Caco-2 (cell line): ENCODE measurements at regions not wholly inside any gene's neighbourhood (a gene's known extent, or its start where the extent isn't known, plus 50 kb on each side); places are given as distances from the start of the nearest gene placed in this dataset.

Experiments used
- BruUV-seq: library from RNA; stranded (reverse); fragments of 400-500 nt; replicated peaks from 2 replicates; lab custom pipeline; 2021; lab: Mats Ljungman, UMichigan
- CTCF ChIA-PET: fragments of 300-600 bp; sonication (Branson Sonifier 250); formaldehyde crosslinking; loops from one replicate; lab custom pipeline; 2022; ENCODE audit warnings: antibody characterized with exemption; lab: Charles Lee
- POLR2A ChIA-PET: fragments of 300-600 bp; sonication (Branson Sonifier 250); formaldehyde crosslinking; loops from one replicate; lab custom pipeline; 2022; ENCODE audit warnings: antibody characterized with exemption; lab: Charles Lee
- DNase-seq, 2 experiments: peaks; one replicate each; pipeline versions ENCODE4 v3.0.0 to v3.0.0-alpha.2; 2020 to 2022
- H3K27me3 ChIP-seq: replicated peaks from 2 replicates; pipeline ENCODE4 v1.6.0; 2011; ENCODE audit warnings: low read length; ENCODE audit not compliant: control insufficient read depth, insufficient read depth
- H3K36me3 ChIP-seq: 2 replicates; pipeline ENCODE4 v1.5.1; 2011; ENCODE audit warnings: low read length; ENCODE audit not compliant: control insufficient read depth, insufficient read depth
- H3K4me1 ChIP-seq: fragments of 250-450 bp; sonication (Bioruptor Pico); 2 replicates; pipeline ENCODE4 v1.5.1; 2020; ENCODE audit warnings: mild to moderate bottlenecking
- H3K4me3 ChIP-seq: 2 replicates; pipeline ENCODE4 v1.5.1; 2011; ENCODE audit warnings: low read depth, mild to moderate bottlenecking, control low read depth, low read length
- H3K9me3 ChIP-seq: fragments of 250-450 bp; sonication (Bioruptor Pico); 2 replicates; pipeline ENCODE4 v1.5.1; 2020; ENCODE audit warnings: mild to moderate bottlenecking, moderate library complexity
- H3K27ac Mint-ChIP-seq: one replicate; pipeline ENCODE4 v1.8.0; 2022; ENCODE audit warnings: mixed read lengths; ENCODE audit not compliant: unreplicated experiment
- H3K27me3 Mint-ChIP-seq: one replicate; pipeline ENCODE4 v1.8.0; 2022; ENCODE audit warnings: mixed read lengths; ENCODE audit not compliant: insufficient read depth, unreplicated experiment
- H3K36me3 Mint-ChIP-seq: one replicate; pipeline ENCODE4 v1.8.0; 2022; ENCODE audit warnings: mild to moderate bottlenecking, mixed read lengths; ENCODE audit not compliant: insufficient read depth, unreplicated experiment
- H3K4me1 Mint-ChIP-seq: one replicate; pipeline ENCODE4 v1.8.0; 2022; ENCODE audit warnings: low read depth, mixed read lengths; ENCODE audit not compliant: unreplicated experiment
- H3K4me3 Mint-ChIP-seq: one replicate; pipeline ENCODE4 v1.8.0; 2022; ENCODE audit warnings: mild to moderate bottlenecking, moderate library complexity, mixed read lengths; ENCODE audit not compliant: unreplicated experiment
- H3K9me3 Mint-ChIP-seq: one replicate; pipeline ENCODE4 v1.8.0; 2022; ENCODE audit warnings: mixed read lengths; ENCODE audit not compliant: unreplicated experiment
- CTCF ChIP-seq, 2 experiments: fragments of 200-600 bp in 1 of 2; IDR thresholded peaks; 1 replicate in 1 of 2; 2 replicates in 1 of 2; pipeline versions ENCODE4 v1.5.1 to v1.8.0; 2011 to 2022; ENCODE audit warnings: antibody characterized with exemption in 1 of 2, control low read depth in 1 of 2, inconsistent platforms in 1 of 2, low read depth in 1 of 2, low read length in 1 of 2, mild to moderate bottlenecking in 1 of 2, moderate library complexity in 1 of 2; ENCODE audit not compliant: insufficient read depth in 1 of 2, severe bottlenecking in 1 of 2, unreplicated experiment in 1 of 2
- intact Hi-C: fragments of 100-400 bp; cut with micrococcal nuclease; formaldehyde crosslinking; loops from one replicate; pipeline ENCODE4 v1.10.0; 2022; ENCODE audit not compliant: unreplicated experiment

DNA sequence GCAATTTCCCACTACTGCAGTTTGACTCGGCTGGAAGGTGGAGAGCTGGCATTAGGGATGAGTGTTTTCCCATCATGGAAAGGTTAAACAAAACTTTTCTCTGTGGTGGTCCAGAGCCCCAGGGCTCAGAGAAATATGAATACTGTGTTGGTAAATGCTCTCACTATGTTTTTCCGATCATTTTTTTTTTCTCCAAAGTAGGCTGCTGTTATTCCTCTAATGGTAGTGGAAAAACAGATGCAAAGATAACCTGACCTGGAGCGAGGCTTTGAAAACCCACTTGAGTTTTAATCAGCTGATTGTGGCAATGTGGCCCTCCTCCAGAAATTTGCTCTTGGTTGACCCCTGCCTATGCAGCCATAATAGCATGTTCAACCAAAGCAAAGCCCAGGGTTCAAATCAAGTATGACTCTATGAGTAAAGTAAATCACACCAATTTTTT, 320.8 kb upstream of the CTNNB1 start:
- H3K4me1 Mint-ChIP-seq = peaks cover 13% of the 10 kb centered on the region
- H3K27me3 Mint-ChIP-seq = no peaks in the 10 kb centered on the region
- CTCF ChIA-PET = no interaction called here
- intact Hi-C loops = no loop called here
- H3K4me3 Mint-ChIP-seq = no peak overlapping the region
- H3K9me3 Mint-ChIP-seq = peaks cover 7% of the 10 kb centered on the region
- peaks cover 3% of the 10 kb centered on the region for H3K4me1 ChIP-seq
- H3K27ac Mint-ChIP-seq = no peak overlapping the region
- no peak for DNase-seq
- H3K36me3 ChIP-seq = no peaks in the 10 kb centered on the region
- H3K27me3 ChIP-seq = no peaks in the 10 kb centered on the region; the same call in 1 of the 2 replicates
- TF ChIP-seq CTCF (IDR thresholded peaks at IDR 0.05; ENCODE audit: insufficient read depth in 1 of 2, low read depth in 1 of 2, low read length in 1 of 2, severe bottlenecking in 1 of 2, unreplicated experiment in 1 of 2) = no peak
- BruUV-seq = no TSS peak
- H3K9me3 ChIP-seq = no peaks in the 10 kb centered on the region
- H3K4me3 ChIP-seq = no peak overlapping the region
- POLR2A ChIA-PET = no interaction called here
- H3K36me3 Mint-ChIP-seq = no peaks in the 10 kb centered on the region

GRCh38 chr3:40885430-40885829, 313.9 kb upstream of the CTNNB1 start:
- CTCF ChIA-PET = no interaction called here
- POLR2A ChIA-PET = no interaction called here

DNA sequence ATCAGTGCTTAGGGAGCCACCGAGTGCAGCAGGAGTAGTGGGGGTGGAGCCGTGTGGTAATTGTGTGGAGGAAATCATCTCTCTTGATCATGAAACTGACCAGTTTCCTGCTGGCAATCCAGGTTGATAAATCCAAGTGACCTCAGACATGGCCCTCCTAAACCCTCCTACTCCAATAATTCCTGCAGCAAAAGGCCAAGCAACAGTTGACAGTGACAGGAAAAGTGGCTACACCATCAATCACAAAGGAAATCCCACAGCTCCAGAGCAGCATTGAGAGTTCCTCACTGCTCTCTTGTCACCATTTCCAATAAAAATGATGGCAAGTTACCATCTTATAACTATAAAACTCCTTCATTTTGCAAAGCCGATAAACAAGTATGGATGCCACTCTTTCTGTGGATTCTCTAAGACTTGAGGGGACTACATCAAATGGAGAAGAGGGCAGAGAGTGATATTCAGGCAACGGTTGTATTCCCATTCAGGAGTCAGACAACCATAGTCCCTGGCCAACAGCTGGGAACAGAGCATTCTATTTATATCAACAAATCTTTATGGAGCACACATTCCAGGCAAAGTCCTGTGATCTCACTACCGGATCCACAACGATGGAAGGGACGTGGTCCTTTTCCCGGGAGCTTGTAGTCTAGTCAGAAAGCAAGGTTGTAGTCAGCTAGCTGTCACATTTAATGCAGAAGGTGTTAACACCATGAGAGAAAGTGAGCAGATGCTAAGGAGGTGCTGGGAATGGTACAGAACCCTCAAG, 312.5 kb upstream of the CTNNB1 start:
- Mint-ChIP-seq H3K36me3 (no peaks in the 10 kb centered on the region), H3K27ac (no peak overlapping the region), H3K27me3 (no peaks in the 10 kb centered on the region), H3K4me3 (no peak overlapping the region), H3K4me1 (peaks cover 10% of the 10 kb centered on the region), H3K9me3 (no peaks in the 10 kb centered on the region)
- intact Hi-C loops = no loop called here
- no peak for DNase-seq
- ChIA-PET CTCF (no interaction called here), POLR2A (no interaction called here)
- no peak for TF ChIP-seq CTCF (IDR thresholded peaks at IDR 0.05; ENCODE audit: insufficient read depth in 1 of 2, low read depth in 1 of 2, low read length in 1 of 2, severe bottlenecking in 1 of 2, unreplicated experiment in 1 of 2)
- Histone ChIP-seq H3K4me3 (no peak overlapping the region), H3K4me1 (no peaks in the 10 kb centered on the region), H3K27me3 (no peaks in the 10 kb centered on the region), H3K9me3 (no peaks in the 10 kb centered on the region), H3K36me3 (no peaks in the 10 kb centered on the region)
- no TSS peak for BruUV-seq

More at GRCh38 chr3:40885430-40885829, 313.9 kb upstream of the CTNNB1 start:
- Histone ChIP-seq H3K27me3 (no peaks in the 10 kb centered on the region), H3K4me3 (no peak overlapping the region), H3K36me3 (no peaks in the 10 kb centered on the region), H3K4me1 (no peaks in the 10 kb centered on the region), H3K9me3 (no peaks in the 10 kb centered on the region)
- H3K4me3 Mint-ChIP-seq = no peak overlapping the region
- no peak overlapping the region for H3K27ac Mint-ChIP-seq
- H3K4me1 Mint-ChIP-seq = peaks cover 10% of the 10 kb centered on the region
- no peaks in the 10 kb centered on the region for H3K9me3 Mint-ChIP-seq
- TF ChIP-seq CTCF (IDR thresholded peaks at IDR 0.05; ENCODE audit: insufficient read depth in 1 of 2, low read depth in 1 of 2, low read length in 1 of 2, severe bottlenecking in 1 of 2, unreplicated experiment in 1 of 2) = no peak
- BruUV-seq = no TSS peak
- H3K36me3 Mint-ChIP-seq = no peaks in the 10 kb centered on the region
- no peak for DNase-seq
- H3K27me3 Mint-ChIP-seq = no peaks in the 10 kb centered on the region
- intact Hi-C loops = no loop called here
